H1 (cell line): ENCODE measurements at regions not wholly inside any gene's neighbourhood (a gene's known extent, or its start where the extent isn't known, plus 50 kb on each side); places are given as distances from the start of the nearest gene placed in this dataset.

Experiments used
- CHD7 ChIP-seq: fragments of 300-600 bp; sonication (generic); IDR thresholded peaks from 2 replicates; pipeline ENCODE4 v1.7.1; 2012; ENCODE audit warnings: low read length, moderate library complexity, mild to moderate bottlenecking, inconsistent platforms; ENCODE audit not compliant: insufficient replicate concordance
- CTCF ChIP-seq, 3 experiments: IDR thresholded peaks; 1 replicate in 2 of 3; 2 replicates in 1 of 3; pipeline versions ENCODE4 v1.5.1 to v1.6.1; 2011; ENCODE audit warnings: low read length in 3 of 3, mild to moderate bottlenecking in 3 of 3, inconsistent platforms in 2 of 3, low read depth in 1 of 3, moderate library complexity in 1 of 3; ENCODE audit not compliant: insufficient read depth in 1 of 3; ENCODE audit errors: control extremely low read depth in 1 of 3

- TF ChIP-seq CHD7 (no peak), CTCF (IDR thresholded peaks at IDR 0.05; ENCODE audit: control extremely low read depth in 1 of 3, insufficient read depth in 1 of 3, low read depth in 1 of 3, low read length in 3 of 3) (peak in 1 of 3 experiments; percentile 8; a peak in 1 of 4 replicates)
Measured at GRCh38 chr2:83764447-83765005, 694.6 kb downstream of the SUCLG1 start (continued).
